ENCODE measurements at regions not wholly inside any gene's neighbourhood (a gene's known extent, or its start where the extent isn't known, plus 50 kb on each side); places are given as distances from the start of the nearest gene placed in this dataset.

- no peak for TF ChIP-seq EZH2 (IDR thresholded peaks at IDR 0.05; ENCODE audit: insufficient read depth, poor library complexity, severe bottlenecking)
- no peak for TF ChIP-seq EZH2phosphoT487 (IDR thresholded peaks at IDR 0.05; ENCODE audit: insufficient read depth, low read depth)
These were observed 209.6 kb upstream of the MCTP2 start for GRCh38 chr15:94021621-94022320.
